GM18951 (cell line): ENCODE measurements at regions not wholly inside any gene's neighbourhood (a gene's known extent, or its start where the extent isn't known, plus 50 kb on each side); places are given as distances from the start of the nearest gene placed in this dataset.

Experiments
- POLR2A ChIP-seq: IDR thresholded peaks from 4 replicates; pipeline ENCODE4 v1.6.1; 2011; ENCODE audit warnings: mild to moderate bottlenecking; ENCODE audit not compliant: insufficient read length, insufficient read depth; ENCODE audit errors: extremely low read depth
- in situ Hi-C: fragments of 300-500 bp; cut with MboI; formaldehyde crosslinking; loops from one replicate; pipeline ENCODE4 v1.12.0; 2022; ENCODE audit warnings: low sequenced_read_pairs, mixed read lengths, inconsistent platforms; ENCODE audit not compliant: unreplicated experiment

DNA sequence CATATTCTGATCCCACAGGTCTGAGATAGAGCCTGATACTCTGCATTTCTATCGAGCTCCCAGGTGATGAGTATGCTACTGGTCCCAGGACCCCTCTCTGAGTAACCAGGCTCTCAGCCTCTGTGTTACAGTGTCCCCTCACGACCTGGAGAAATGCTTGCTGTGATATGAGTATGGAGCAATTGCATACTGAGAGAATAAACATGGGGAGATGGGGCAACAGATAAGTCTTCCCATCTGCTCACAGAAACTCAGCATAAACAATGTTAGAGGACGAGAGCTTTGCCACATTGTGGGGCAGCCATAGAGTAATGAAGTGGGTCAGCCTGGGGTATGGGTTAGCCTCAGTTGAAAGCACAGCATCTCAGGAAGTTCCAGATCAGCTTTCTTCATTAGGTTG, 82.6 kb upstream of the HS3ST1 start:
- in situ Hi-C loops: no loop called here
- TF ChIP-seq POLR2A: no peak

DNA sequence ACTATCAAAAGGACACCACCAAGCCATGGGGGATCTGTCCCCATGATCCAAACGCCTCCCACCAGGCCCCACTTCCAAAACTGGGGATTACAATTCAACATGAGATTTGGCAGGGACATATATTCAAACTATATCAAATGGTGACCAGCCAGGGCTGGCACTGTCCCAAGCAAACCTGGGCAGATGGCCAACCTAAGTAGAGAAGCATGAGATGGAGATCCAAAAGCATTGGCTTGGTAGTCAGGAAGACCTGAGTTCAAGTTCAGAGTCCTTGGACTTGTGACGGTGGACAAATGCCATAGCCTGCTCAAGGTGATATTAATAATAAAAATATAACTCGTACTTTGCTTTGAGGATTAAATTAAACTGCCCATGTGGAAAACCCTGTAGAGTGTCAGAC, 79.2 kb upstream of the HS3ST1 start:
- TF ChIP-seq POLR2A: no peak
- in situ Hi-C loops: no loop called here

DNA sequence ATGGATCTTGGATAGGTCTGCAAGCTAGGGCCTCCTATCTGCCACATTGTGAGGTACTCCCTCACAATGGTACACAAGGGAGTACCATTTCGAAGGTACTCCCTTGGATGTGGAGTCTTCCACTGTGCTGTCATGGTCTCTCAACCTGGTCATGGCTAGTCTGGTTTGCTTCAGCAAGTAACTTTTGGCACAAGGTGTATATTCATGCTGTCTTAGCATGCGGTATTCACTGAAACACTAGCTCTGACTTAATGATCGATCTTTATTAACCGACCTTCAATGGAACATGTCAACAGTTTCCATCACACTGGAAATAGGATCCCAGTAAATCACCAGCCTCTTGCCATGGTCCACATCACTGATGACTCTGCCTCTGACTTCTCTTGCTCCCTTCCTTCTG, 77.5 kb upstream of the HS3ST1 start:
- in situ Hi-C loops: no loop called here

DNA sequence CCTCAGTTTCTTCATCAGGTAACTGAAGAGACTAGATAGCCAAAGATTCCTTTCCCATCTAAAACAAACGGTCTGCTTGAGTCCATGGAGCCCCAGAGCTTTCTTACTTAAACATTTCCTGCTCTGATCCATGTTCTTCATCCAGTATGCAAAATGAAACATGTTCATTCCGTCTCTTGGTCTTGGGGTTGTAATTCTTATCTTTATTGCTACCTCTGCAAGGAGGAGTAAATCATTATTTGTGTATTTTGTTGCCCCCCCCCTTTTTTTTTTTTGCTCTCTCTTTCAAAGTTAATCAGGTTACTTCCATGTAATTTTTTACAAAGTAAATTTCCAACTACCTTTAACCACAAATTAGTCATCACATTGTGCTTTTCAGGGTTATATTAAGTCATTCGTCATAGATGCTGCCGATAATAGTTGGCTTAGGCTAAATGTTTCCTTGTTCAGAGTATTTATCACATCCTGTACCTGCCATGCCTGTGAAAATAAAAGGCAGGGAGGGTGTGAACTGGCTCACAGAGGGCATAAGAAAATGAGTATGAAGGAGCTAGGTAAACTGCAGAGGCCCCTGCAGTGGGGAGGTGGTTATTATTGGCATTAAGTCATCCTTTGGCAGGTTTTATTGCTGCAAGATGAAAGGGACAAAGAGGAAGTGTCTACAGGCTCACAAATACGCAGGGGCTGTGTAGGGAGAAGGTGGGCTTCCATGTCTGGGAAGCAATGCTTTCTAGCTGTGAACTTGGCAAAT, 76.7 kb upstream of the HS3ST1 start:
- in situ Hi-C loops: no loop called here
- TF ChIP-seq POLR2A: no peak

More for the DNA sequence above, 77.5 kb upstream of the HS3ST1 start:
- no peak for TF ChIP-seq POLR2A

DNA sequence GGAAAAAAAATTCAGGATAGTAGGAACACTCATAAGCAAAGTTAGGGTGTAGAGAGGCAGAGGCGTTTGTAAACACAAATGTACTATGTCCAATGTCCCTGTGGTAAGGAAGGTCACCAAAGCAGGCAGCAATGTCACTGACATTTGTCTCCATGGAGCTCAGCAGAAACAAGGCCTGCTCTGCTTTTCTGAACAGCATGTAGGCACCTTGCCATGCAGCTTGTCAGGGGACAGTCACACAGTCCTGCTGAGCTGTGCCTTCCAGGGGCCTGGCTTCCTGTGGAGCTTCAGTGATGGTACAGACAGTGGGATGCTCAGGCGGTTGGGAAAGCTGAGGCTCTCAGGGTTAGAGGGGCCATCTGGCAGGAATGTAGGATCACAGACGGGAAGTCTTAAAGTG, 74.5 kb upstream of the HS3ST1 start:
- in situ Hi-C loops: no loop called here
- no peak for TF ChIP-seq POLR2A

DNA sequence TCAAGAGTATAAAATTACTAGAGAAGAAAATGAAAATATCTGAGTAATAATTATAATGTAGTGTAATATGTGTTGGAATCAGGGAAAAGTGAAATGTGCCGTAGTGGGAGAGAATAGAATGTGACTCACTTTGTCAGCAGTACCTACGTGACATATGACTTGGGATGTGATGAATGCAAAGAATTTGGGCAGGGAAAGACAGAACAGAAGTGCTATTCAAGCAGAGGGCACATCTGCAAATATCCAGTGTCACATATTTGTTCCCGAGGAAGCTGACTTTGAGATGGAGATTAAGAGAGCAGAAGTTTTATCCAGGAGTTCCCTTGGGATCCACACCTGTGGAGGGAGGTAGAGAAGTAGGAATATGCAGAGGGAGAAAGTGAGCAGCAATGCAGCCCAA, 69.3 kb upstream of the HS3ST1 start:
- no peak for TF ChIP-seq POLR2A
- in situ Hi-C loops: no loop called here

DNA sequence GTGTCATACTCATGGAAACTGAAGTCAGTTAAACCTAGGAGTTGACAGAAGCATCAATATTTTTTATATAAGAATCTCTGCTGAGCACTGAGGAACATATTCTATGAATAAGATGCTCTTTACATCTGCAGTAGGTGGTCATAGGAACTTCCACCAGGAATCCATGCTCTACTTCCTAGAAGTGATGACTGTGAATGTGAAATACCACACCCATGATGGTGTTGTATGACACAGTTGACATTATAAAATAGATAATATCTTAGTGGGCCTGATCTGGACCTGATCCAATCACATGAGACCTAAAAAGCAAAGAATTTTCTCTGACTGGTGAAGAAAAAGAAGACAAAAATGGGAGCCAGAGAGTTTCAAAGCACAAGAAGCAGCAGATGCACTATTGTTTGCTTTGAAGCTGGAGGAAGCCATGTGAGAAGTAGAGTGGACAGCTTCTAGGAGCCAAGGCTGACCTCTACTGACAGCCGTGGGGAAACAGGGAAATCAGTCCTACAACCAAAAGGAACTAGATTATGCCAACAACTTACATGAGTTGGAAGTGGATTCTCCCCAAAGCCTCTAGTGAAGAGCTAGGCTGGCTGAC, 68.6 kb upstream of the HS3ST1 start:
- in situ Hi-C loops: no loop called here

DNA sequence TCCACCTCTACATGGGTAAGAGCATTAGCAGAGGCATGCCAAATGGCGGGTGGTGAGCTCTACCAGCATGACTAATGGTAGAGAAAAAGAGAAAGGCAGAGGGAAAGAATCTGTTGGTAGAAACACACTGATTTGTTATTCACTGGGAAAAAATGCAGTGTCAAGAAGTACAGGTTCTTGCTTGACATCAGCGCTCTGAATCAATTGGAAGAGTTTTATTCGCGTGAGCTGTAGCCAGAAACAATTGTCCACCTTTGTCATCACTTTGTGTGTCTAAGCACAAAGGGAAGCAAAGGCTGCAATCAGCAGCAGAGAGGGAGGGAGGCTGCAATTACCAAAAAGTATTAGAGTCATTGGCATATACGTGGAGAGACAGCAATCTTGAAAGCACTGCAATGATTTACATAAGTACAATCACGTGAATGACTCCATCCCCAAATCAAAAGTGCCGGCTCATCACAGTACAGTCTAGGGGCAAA, 67.7 kb upstream of the HS3ST1 start:
- TF ChIP-seq POLR2A: no peak
- in situ Hi-C loops: no loop called here

More for the DNA sequence above, 68.6 kb upstream of the HS3ST1 start:
- TF ChIP-seq POLR2A: no peak

DNA sequence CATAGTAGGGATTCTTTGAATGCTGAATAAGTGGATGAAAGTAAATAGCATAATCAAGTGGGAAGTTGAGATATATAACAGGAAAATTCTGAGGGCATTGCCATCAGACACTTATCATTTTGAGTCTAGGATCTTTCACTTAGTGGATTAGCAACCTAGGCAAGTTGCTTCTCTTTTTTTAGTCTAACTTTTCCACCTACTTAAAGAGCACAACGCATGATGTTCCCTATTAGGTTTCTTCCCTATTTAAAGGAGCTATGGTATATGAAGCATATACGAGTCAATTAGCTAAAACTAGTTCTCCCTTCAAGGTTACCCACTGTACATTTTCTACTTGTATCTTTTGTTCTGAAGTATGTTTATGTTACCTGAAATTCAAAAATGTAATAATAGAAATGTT, 67.1 kb upstream of the HS3ST1 start:
- in situ Hi-C loops: no loop called here
- TF ChIP-seq POLR2A: no peak

DNA sequence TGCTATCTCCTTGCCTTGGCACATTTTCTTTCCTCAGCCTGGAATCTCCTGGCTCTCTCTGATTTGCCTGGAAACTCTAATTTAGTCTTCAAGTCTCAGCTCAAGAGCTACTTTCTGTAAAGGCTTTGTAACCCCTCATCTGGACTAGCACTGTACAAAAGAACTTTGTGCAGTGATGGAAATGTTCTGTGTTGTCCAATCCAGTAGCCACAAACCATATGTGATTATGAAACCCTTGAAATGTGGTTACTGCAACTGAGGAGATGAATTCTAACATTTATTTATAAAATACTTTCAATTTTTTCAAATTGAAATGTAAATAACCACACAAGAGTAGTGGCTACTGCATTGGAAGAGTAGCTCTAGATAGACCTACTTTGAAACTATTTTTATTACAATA, 66.6 kb upstream of the HS3ST1 start:
- no peak for TF ChIP-seq POLR2A

DNA sequence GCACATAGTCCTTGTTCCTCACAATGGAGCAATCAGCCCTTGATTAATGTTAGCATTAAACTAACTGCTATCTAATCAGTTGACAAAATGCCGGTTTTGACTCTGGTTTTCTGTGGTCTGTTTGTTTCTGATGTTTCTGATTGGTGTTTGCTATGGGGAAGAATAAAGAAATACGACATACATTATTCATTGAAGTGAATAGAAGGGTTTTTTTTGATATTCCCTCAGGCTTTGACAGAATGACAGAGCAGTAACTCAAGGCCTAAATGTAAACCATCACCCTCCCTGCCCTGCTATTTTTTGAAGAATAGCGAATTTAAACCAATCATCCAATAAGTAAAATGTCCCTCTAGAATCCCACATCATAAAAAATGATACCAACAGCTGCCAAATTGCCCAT, 65.5 kb upstream of the HS3ST1 start:
- in situ Hi-C loops: no loop called here
- TF ChIP-seq POLR2A: no peak

More for the DNA sequence above, 66.6 kb upstream of the HS3ST1 start:
- in situ Hi-C loops: no loop called here

DNA sequence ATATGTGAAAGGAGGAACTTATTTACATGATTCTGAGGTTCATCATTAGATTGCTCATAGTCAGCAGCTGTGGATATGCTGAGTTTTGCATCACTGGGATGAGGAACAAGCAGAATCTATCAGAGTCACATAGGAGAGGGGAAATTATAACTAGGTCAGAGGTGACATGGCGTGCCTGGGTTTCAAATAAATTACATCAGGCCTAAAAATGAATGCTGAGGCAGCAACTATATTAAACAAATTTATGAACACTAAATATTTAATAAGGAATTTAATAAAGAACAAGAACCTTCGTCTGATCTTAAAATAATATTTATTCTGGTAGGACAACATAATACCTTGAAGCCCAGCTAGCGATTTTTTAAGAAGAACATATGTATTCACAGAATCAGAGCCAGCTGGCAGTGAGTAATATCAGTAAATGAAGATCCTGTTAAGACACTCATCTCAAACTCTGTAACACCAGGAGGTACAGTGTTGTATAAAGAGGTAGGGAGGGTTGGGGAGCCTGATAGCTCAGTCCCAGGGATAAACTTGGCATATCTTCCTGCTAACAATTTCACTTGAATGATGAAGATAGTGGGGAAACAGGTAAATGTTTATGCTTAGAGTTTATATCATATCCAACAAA, 60.9 kb upstream of the HS3ST1 start:
- in situ Hi-C loops: no loop called here
- no peak for TF ChIP-seq POLR2A

DNA sequence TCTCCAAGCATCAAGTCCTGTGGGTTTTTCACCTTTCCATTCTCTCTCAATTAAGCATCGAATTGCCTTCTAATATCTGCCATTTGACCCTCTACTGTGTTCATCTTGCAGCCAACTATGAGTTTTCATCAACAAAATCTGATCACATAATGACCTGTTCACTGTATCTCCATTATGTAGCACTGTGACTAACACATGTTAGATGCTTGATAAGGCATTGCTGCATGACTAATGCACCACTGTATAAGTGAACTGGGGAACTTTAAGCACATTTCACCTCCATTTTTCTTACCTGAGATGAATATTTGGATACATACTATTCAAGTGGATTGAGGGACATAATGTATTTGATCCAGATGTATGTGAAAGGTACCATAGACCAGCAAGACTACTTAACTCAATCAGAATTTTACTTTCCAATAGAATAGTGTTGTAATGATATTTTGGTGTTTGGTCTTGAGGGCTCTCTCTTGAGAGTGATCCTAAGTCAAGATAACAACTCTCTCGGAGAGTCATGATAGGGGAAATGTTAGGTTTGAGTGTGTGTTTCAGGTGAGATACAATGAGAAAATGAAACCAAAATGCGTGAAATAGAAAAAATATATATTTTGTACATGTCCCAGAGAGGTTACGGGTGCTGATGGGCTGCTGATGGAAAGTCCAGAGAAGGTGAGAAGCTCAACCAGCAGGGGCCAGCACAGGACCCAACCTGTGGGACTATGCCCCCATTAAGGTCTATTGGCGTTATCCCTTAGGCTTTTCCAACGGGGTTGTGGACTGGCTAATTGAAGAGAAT, 60.2 kb upstream of the HS3ST1 start:
- no peak for TF ChIP-seq POLR2A
- in situ Hi-C loops: no loop called here

DNA sequence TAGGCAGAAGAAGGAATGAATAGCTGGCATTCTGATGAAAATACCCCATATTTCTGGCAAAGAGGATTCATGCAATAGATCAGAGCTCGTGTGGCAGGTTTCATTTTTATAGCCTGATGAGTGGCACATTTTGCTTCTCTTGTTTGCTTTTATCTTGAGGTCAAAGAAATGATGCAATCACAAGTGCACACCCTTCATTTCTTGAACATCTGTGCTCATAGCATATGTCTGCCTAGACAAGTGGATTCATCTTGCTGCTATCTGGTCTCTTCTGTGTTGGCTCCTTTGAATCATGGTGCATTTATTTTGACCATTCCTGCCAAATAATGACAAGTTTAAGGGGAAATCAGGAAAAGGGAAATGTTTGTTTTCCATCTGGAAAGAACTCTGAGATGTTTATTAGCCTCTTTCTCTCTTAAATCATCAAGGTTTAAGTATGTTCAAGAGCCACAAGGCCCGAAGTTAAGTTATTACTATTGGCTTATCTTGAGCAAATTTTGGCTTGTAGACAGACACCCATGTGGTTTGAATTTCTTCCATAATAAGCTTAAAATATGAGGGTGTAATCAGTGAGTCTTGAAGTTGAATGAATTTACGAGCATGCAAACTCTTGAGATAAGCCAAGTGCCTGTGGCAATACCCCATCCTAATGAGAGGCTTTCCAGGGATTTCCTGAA, 59.3 kb upstream of the HS3ST1 start:
- in situ Hi-C loops: no loop called here
- no peak for TF ChIP-seq POLR2A
